IMR-90 (cell line): ENCODE measurements at regions not wholly inside any gene's neighbourhood (a gene's known extent, or its start where the extent isn't known, plus 50 kb on each side); places are given as distances from the start of the nearest gene placed in this dataset.

Experiments used
- ATAC-seq: fragments of 200-7000 bp; cut with Tn5 transposase; 2 replicates; pipeline ENCODE4 v1.9.1; 2020; ENCODE audit warnings: low read depth, mild to moderate bottlenecking, moderate library complexity
- BruUV-seq: library from RNA; stranded (reverse); fragments of 400-500 nt; replicated peaks from 2 replicates; lab custom pipeline; 2021; lab: Mats Ljungman, UMichigan
- CTCF ChIA-PET: fragments of 300-600 bp; formaldehyde crosslinking; extraction: SDS; loops from one replicate; lab custom pipeline; 2021; ENCODE audit warnings: antibody characterized with exemption; lab: Yijun Ruan, JAX
- POLR2A ChIA-PET: fragments of 300-600 bp; sonication (Branson Sonifier 250); formaldehyde crosslinking; loops from one replicate; lab custom pipeline; 2022; ENCODE audit warnings: antibody characterized with exemption; ENCODE audit not compliant: unreplicated experiment; lab: Charles Lee
- DNase-seq: peaks from one replicate; pipeline ENCODE4 v3.0.0; 2013
- H2AFZ ChIP-seq: replicated peaks from 2 replicates; pipeline ENCODE3; 2013; ENCODE audit warnings: low read length, mild to moderate bottlenecking; ENCODE audit not compliant: poor library complexity
- H2AK5ac ChIP-seq: 2 replicates; pipeline ENCODE4 v1.6.1; 2013; ENCODE audit warnings: low read depth, low read length, inconsistent platforms
- H2AK9ac ChIP-seq: replicated peaks from 2 replicates; pipeline ENCODE3; 2013; ENCODE audit warnings: mild to moderate bottlenecking, low read depth, low read length, moderate library complexity; ENCODE audit not compliant: poor library complexity
- H2BK120ac ChIP-seq: 2 replicates; pipeline ENCODE4 v1.6.1; 2013; ENCODE audit warnings: low read depth, low read length, inconsistent platforms
- H2BK15ac ChIP-seq: 3 replicates; pipeline ENCODE4 v1.6.1; 2013; ENCODE audit warnings: low read depth, low read length, inconsistent platforms
- H2BK20ac ChIP-seq: 2 replicates; pipeline ENCODE4 v1.6.1; 2013; ENCODE audit warnings: low read depth, mild to moderate bottlenecking, inconsistent platforms, low read length, moderate library complexity
- H2BK5ac ChIP-seq: 2 replicates; pipeline ENCODE4 v1.6.1; 2013; ENCODE audit warnings: mild to moderate bottlenecking, low read depth, low read length, inconsistent platforms; ENCODE audit not compliant: poor library complexity, severe bottlenecking
- H3K14ac ChIP-seq: replicated peaks from 2 replicates; pipeline ENCODE4 v1.6.1; 2013; ENCODE audit warnings: low read depth, low read length, inconsistent platforms
- H3K18ac ChIP-seq: 2 replicates; pipeline ENCODE4 v1.6.1; 2013; ENCODE audit warnings: low read depth, low read length, control low read depth
- H3K23ac ChIP-seq: 2 replicates; pipeline ENCODE4 v1.6.1; 2013; ENCODE audit warnings: low read depth, low read length, inconsistent platforms
- H3K27ac ChIP-seq: 2 replicates; pipeline ENCODE4 v1.5.1; 2013; ENCODE audit warnings: mild to moderate bottlenecking, control low read depth, low read length; ENCODE audit not compliant: insufficient read depth
- H3K27me3 ChIP-seq: 2 replicates; pipeline ENCODE4 v1.6.1; 2013; ENCODE audit warnings: low read length; ENCODE audit not compliant: control insufficient read depth, insufficient read depth
- H3K36me3 ChIP-seq: 2 replicates; pipeline ENCODE4 v1.6.1; 2013; ENCODE audit warnings: low read length, mixed read lengths; ENCODE audit not compliant: control insufficient read depth, insufficient read depth
- H3K4ac ChIP-seq: 2 replicates; pipeline ENCODE4 v1.6.1; 2013; ENCODE audit warnings: low read depth, low read length, inconsistent platforms
- H3K4me1 ChIP-seq: 2 replicates; pipeline ENCODE4 v1.6.1; 2013; ENCODE audit warnings: low read length, mixed read lengths; ENCODE audit not compliant: control insufficient read depth, insufficient read depth
- H3K4me2 ChIP-seq: 2 replicates; pipeline ENCODE4 v1.6.1; 2013; ENCODE audit warnings: low read depth, mild to moderate bottlenecking, control low read depth, low read length, moderate library complexity
- H3K4me3 ChIP-seq: 2 replicates; pipeline ENCODE4 v1.5.1; 2013; ENCODE audit warnings: low read depth, mild to moderate bottlenecking, control low read depth, low read length, moderate library complexity; ENCODE audit not compliant: insufficient read depth
- H3K56ac ChIP-seq: 2 replicates; pipeline ENCODE4 v1.6.1; 2013; ENCODE audit warnings: low read length, inconsistent platforms; ENCODE audit not compliant: insufficient read depth; ENCODE audit errors: extremely low read depth
- H3K79me1 ChIP-seq, 2 experiments: 2 replicates each; pipeline ENCODE4 v1.6.1; 2013; ENCODE audit warnings: low read length in 2 of 2, inconsistent platforms in 1 of 2, low read depth in 1 of 2
- H3K9ac ChIP-seq: 2 replicates; pipeline ENCODE4 v1.6.1; 2013; ENCODE audit warnings: low read depth, low read length, control low read depth
- H3K9me1 ChIP-seq: 2 replicates; pipeline ENCODE4 v1.6.1; 2013; ENCODE audit warnings: low read length, inconsistent platforms; ENCODE audit not compliant: insufficient read depth
- H3K9me3 ChIP-seq: 2 replicates; pipeline ENCODE4 v1.6.1; 2013; ENCODE audit warnings: low read length; ENCODE audit not compliant: control insufficient read depth, insufficient read depth
- H4K20me1 ChIP-seq: 2 replicates; pipeline ENCODE4 v1.6.1; 2013; ENCODE audit warnings: low read length, inconsistent platforms; ENCODE audit not compliant: insufficient read depth
- H4K5ac ChIP-seq: 2 replicates; pipeline ENCODE4 v1.6.1; 2013; ENCODE audit warnings: mild to moderate bottlenecking, low read depth, low read length, control low read depth
- H4K8ac ChIP-seq, 2 experiments: 2 replicates each; pipeline ENCODE4 v1.6.1; 2013; ENCODE audit warnings: low read depth in 2 of 2, low read length in 2 of 2, control low read depth in 1 of 2, inconsistent platforms in 1 of 2
- H4K91ac ChIP-seq: 2 replicates; pipeline ENCODE4 v1.6.1; 2013; ENCODE audit warnings: low read depth, low read length, inconsistent platforms; ENCODE audit not compliant: insufficient read depth
- FOS ChIP-seq: fragments of 150-350 bp; IDR thresholded peaks from 2 replicates; pipeline ENCODE4 v1.6.1; 2016; ENCODE audit warnings: low read depth, low read length
- MAFK ChIP-seq: IDR thresholded peaks from 2 replicates; pipeline ENCODE4 v1.6.1; 2012; ENCODE audit warnings: low read depth, low read length, improper control_type of control experiment
- MAZ ChIP-seq: IDR thresholded peaks from 2 replicates; pipeline ENCODE4 v1.6.1; 2012; ENCODE audit warnings: low read depth, mild to moderate bottlenecking, low read length, improper control_type of control experiment, moderate library complexity, borderline replicate concordance
- MXI1 ChIP-seq: IDR thresholded peaks from 2 replicates; pipeline ENCODE4 v1.6.1; 2012; ENCODE audit warnings: low read depth, mild to moderate bottlenecking, low read length, moderate library complexity, borderline replicate concordance
- NFE2L2 ChIP-seq: fragments of 150-350 bp; IDR thresholded peaks from 2 replicates; pipeline ENCODE4 v1.6.1; 2016; ENCODE audit warnings: low read depth, mild to moderate bottlenecking, low read length
- USF2 ChIP-seq: fragments of 150-350 bp; IDR thresholded peaks from 2 replicates; pipeline ENCODE4 v1.6.1; 2017; ENCODE audit warnings: mild to moderate bottlenecking, antibody characterized with exemption, low read length, low read depth
- WGBS, 2 experiments: methylation state at CpG; one replicate each; pipeline versions ENCODE4 v1.1.5 to v1.1.7; 2013; ENCODE audit warnings: missing lambda C conversion rate in 2 of 2; ENCODE audit not compliant: insufficient read length in 1 of 2; ENCODE audit errors: extremely low coverage in 2 of 2; 5-methylcytosine and 5-hydroxymethylcytosine counted together
- dilution Hi-C: fragments of 300-500 bp; cut with HindIII; formaldehyde crosslinking; loops from one replicate; pipeline ENCODE4 v1.14.3; 2018; ENCODE audit warnings: low sequenced_read_pairs; ENCODE audit not compliant: unreplicated experiment
- in situ Hi-C: fragments of 300-500 bp; cut with MboI; formaldehyde crosslinking; loops from 3 replicates; pipeline ENCODE4 v1.14.3; 2019; ENCODE audit warnings: low sequenced_read_pairs, inconsistent platforms, mixed read lengths
- intact Hi-C: fragments of 100-400 bp; cut with micrococcal nuclease; formaldehyde crosslinking; loops from 2 replicates; pipeline ENCODE4 v1.10.0; 2022

GRCh38 chr1:201769966-201770365 lies 59.0 kb upstream of the IPO9 start:
- H3K9me3 ChIP-seq: peaks cover 2% of the 10 kb centered on the region; the same call in 1 of the 2 replicates
- CTCF ChIA-PET: no interaction called here
- H3K36me3 ChIP-seq: no peaks in the 10 kb centered on the region
- TF ChIP-seq MAFK (no peak), MXI1 (peak; percentile 87; the same call in 1 of the 2 replicates), MAZ (no peak), USF2 (peak; percentile 51; the same call in 1 of the 2 replicates), FOS (no peak), NFE2L2 (no peak)
- H3K27me3 ChIP-seq: no peaks in the 10 kb centered on the region
- peak overlapping the region; percentile 18 for H2BK5ac ChIP-seq
- H4K91ac ChIP-seq: peak overlapping the region; percentile 57; the same call in 1 of the 2 replicates
- in situ Hi-C loops: no loop called here
- H2BK15ac ChIP-seq: no peak overlapping the region
- no peak overlapping the region; the same call in 1 of the 2 replicates for H3K14ac ChIP-seq
- no peak overlapping the region for H4K5ac ChIP-seq
- no peak overlapping the region for H3K18ac ChIP-seq
- H2AFZ ChIP-seq: peak overlapping the region; percentile 2
- peaks cover 40% of the 10 kb centered on the region; the same call in 1 of the 2 replicates for H4K20me1 ChIP-seq
- H3K79me1 ChIP-seq: peaks cover 28 to 83% of the 10 kb centered on the region in 2 experiments
- H4K8ac ChIP-seq: no peak overlapping the region; a peak in 1 of 4 replicates
- WGBS, 2 experiments: no CpG with 5 or more reads among the region's 3 CpGs
- H3K4ac ChIP-seq: peak overlapping the region; percentile 50; the same call in 1 of the 2 replicates
- no TSS peak for BruUV-seq
- peak overlapping the region; percentile 8 for H2AK9ac ChIP-seq
- H3K56ac ChIP-seq: no peak overlapping the region
- no peak overlapping the region for H3K4me2 ChIP-seq
- peaks cover 16% of the 10 kb centered on the region for H3K4me1 ChIP-seq
- intact Hi-C loops: no loop called here
- H3K27ac ChIP-seq: no peak overlapping the region
- H2BK120ac ChIP-seq: no peak overlapping the region
- H3K9ac ChIP-seq: no peak overlapping the region
- dilution Hi-C loops: no loop called here
- H3K9me1 ChIP-seq: peaks cover 9% of the 10 kb centered on the region
- H3K4me3 ChIP-seq: no peak overlapping the region
- ATAC-seq (peak; percentile 59), DNase-seq (peak; percentile 81)
- H2BK20ac ChIP-seq: no peak overlapping the region
- no peak overlapping the region for H2AK5ac ChIP-seq
- peak overlapping the region; percentile 39; the same call in 1 of the 2 replicates for H3K23ac ChIP-seq
- POLR2A ChIA-PET: no interaction called here
